Ramos (cell line): ENCODE measurements at regions not wholly inside any gene's neighbourhood (a gene's known extent, or its start where the extent isn't known, plus 50 kb on each side); places are given as distances from the start of the nearest gene placed in this dataset.

ENCODE experiments used
- in situ Hi-C: fragments of 300-500 bp; cut with MboI; formaldehyde crosslinking; loops from one replicate; pipeline ENCODE4 v1.14.3; 2022; ENCODE audit warnings: low sequenced_read_pairs; ENCODE audit not compliant: unreplicated experiment

DNA sequence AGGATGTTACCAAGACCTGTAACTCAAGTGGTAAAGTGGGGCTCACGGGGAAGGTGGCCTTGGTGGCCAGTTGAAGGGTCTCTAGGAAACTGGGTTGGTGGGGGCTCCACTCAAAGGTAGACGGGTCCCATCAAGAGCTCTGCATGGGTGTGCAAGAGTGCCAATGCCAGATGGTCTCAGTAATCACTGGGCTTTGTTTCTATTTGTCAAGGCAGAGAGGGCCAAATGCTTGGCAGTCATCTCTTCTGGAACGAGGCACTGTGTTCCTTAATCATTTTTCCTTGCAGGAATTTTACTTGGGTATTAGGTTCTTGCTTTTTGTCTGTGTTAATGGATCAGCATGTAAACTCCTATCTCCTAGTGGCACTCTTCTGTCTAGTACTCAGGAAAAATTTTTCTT, 220.8 kb downstream of the DIRAS2 start:
- in situ Hi-C loops = no loop called here

DNA sequence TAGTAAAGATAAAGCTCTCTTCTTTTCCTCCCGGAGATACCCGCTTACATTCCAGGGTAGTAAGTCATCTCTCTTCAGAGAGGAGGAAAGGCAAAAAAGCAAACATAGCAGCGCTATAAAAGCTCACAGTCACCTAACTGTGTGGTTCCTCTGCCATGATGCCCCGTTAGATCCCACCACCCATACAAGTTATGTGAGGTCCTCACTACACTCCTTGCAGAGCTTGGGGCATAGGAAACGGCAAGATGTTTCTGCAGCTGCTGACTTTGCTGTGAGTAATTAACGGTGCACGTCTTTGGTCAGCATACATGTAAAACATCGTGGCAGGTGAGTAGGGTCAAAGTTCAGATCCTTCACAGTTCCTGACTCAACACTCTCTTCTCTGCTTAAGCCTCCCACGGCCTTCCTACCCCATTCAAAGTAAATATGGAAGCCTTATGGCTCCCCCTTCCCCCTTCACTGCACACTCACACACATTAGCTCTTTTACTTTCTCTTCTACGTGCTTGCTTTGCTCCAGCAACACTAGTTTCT, 218.9 kb downstream of the DIRAS2 start:
- in situ Hi-C loops = no loop called here

DNA sequence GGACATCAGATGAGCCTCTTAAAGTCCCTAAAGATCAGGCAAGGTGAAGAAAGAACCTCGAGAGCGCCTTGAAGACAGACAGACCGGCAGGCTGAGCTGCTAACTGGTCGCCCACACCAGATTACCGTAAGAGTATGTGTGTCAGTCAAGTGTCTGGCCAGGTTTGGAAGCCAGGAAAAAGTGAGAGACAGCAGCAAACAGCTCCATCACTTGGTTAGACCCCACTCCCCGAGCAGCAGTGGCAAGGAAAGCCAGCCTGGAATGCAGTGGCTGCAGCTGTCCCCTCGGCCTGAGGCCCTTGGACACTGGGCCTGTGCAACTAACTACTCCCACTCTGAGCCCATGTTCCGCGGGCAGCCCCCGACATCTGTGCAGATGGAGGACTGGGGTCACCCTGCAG, 214.1 kb downstream of the DIRAS2 start:
- in situ Hi-C loops = no loop called here

DNA sequence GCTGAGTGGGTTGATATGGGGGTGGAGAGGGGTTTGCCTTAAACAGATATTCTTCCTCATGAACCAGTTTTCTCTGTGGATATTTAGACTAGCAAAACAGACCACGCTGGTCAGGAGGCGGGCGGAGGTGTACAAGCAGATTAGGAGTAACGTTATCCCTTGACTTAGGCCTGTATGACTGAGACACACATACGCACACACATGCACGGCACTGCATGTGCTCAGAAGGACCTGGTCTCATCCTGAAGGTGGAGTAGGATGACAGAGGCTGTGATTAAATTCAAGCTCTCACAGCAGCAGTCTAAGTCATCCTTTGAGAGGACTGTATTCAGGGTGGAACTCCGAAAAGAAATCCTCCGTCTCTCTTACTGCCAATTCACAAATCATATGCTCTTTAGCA, 209.7 kb downstream of the DIRAS2 start:
- in situ Hi-C loops = no loop called here

DNA sequence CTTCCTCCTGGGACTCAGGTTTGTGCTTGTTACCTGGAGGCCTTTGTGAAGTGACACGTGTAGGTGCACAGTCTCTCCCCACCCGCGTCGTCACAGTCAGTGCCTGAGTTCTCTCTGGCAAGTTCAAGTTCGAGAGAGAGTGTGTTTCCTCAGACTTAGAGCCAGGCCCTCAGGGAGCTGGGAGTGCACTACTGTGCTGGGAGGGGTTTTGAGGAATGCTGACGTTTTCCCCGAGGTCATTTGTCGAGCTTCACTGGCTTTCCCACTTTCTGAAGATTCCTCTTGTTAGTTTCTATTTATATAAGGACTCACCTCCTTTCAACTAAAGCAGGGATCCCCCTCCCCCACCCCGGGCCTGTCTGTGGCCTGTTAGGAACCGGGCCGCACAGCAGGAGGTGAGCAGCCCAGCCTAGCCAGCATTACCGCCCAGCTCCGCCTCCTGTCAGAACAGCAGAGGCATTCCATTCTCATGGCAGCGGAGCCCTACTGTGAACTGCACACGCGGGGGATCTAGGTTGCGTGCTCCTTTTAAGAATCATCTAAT, 209.2 kb downstream of the DIRAS2 start:
- in situ Hi-C loops = no loop called here

DNA sequence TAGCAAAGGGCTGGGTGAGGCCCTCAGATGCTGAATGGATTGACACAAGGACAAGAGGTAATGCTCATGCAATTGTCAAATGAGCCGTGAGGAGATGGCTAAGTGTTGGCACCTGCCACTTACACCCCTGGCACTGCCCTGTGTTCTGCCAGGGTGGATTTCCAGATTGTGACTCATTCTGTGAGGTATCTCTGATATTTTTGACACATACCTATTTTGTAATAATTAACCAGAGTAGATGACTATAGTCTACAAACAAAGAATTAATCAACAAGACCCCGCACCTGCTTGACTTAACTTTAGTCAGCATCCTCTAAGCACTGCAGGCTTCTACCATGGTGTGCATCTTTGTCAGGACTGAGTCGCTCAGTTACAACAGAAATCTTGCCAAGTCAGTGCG, 200.8 kb downstream of the DIRAS2 start:
- in situ Hi-C loops = no loop called here

DNA sequence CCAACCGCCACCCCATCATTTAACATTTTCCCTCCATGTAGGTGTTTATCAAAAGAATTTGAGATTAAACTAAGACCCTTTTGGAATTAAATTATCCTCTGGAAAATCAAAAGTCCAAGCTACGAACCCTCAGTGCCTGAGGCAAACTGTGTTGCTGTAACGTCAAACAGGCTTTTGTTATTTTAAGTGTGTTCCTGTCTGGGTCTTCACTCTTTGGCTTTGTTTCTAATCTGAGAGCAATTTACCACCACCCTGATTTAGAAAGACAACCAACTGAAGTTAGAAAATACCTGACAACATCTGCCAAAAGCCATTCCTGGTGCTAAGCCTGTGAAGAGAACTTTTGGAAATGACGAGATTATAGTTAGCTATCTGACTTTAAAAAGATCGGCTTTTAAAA, 199.9 kb downstream of the DIRAS2 start:
- in situ Hi-C loops = no loop called here

DNA sequence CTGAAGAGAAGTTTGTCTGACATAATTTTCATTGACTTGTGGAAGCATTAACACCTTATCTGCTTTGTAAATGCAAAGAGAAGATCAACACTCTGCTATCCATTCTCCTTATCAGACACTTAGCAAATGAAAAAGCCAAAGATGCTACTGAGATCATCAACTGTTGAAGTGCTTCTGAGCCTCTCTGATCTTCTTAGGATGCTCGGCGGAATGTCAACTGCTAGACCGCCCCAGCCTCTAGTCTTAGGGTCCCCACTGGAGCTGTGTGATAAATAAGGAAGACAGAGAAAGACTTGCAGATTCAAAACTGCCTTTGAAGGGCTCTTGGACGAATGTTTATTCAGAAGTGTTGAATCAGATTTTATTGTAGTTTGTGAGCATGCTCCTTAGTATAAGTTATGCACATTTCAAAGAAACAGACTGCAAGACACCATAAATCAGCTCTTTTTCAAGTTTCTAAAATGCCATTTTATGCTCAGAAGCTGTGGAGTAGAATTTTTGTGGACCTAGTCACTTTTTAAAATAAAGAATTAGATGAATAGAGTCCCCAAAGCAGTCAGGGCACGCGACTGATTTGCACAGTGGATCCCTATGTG, 197.9 kb downstream of the DIRAS2 start:
- in situ Hi-C loops = no loop called here

DNA sequence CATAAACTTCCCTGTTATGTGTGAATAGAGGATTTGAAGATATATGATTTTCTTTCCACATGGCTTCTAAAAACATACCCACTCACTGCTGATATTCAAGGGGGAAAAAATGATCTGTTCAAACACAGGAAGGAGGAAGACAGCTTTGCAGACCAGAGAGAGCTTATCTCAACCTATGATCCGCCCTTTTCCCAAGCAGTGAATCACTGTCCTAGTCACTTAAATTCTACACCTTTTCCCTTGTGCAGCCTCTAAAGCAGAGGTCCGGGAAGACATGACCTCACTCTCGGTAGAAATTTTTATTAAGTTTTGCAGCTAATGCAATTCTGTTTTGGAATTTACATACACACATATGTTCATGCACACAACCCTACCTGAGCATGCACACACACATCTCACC, 197.2 kb downstream of the DIRAS2 start:
- in situ Hi-C loops = no loop called here

DNA sequence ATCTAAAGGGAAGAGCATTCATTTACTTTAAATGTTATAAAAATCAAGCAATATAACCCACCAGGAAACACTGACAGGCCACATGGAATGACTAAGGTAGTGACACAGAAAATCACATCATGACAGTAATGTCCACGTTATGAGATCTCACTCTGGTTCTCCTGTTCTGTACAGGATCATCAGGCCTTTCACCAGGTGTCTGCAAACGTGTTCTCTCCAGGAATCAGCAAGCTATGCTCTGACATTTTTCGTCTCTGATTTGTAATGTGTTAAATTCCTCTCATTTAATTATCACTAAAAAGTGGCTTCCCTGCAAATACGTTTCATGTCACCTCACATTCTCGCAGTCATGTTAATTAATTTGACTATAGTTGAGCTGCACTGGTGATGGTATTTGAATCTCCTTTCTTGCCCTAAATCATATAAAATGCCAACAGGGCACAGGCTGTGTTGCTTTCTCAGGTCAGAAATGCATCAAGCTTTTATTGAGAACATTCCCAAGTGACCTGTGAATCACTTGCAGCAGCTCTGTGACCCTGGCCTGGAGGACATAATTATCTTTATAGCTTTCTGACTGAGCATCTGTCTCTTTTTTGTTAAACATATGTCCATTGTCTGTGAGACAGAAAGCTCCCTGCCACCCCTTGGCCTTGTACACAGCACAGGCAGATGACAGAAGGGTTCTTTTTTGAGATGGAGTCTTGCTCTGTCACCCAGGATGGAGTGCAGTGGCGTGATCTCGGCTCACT, 196.2 kb downstream of the DIRAS2 start:
- in situ Hi-C loops = no loop called here

DNA sequence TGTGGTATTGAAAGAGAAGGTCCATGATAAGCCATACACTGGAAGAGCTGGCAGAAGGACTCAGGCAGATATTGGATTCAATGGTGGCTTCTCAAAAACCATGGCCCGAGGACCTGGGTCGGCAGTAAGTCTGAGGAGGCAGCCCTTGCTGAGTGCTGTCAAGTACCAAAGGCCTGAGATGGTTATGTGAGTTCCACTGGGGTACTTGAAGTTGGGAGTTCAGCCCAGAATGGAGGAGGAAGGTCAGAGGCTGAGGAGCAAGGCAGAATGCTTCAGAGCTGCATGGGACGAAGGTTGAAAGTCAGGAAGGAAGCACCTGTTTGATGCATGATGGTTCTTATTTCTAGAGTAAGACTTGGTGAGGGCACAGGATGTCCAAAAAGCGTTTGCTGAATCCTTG, 194.9 kb downstream of the DIRAS2 start:
- in situ Hi-C loops = no loop called here

DNA sequence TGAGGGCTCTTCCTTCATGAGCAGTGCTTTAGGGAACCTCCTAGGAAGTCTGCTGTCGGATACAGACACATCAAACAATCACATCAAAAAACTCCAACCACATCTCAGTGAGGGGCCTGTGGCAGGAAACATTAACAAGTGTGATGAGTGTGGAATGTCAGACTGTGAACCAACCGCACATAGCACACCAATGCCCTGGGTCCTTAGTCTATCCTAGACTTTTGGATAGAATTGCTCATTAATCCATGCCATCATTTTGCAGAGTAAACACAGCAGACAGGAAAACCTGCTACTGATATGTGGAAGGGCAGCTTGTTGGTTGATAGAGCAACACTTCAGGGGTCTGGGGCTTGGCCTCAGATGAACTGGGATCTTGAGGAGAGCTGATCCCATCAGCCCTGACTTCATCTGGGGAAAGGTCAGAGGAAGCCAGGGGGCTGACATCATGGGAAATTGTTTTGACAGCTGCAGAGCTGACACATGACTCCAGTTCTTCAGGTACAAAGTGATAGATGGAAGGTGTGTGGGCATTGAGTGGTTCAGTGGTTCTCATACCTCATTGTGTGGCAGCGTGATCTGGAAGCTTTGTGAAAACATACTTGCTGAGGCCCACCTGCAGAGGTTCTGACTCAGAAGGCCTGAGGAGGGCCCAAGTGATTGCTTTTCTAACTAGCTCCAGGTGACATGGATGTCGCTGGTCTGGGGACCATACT, 193.3 kb downstream of the DIRAS2 start:
- in situ Hi-C loops = no loop called here

DNA sequence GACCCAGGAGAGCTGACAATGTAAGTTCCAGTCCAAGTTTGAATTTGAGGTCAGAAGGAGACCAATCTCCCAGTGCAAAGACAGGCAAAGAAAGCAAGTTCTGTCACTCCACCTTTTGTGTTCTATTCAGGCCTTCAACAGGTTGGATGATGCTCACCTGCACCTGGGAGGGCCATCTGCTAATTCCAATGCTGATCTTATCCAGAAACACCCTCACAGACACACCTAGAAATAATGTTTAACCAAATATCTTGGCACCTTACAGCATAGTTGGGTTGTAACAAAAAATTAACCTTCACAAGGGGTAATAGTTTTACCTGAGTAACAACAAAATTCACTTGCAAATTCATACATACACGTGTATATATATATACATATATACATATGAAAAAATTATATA, 190.8 kb downstream of the DIRAS2 start:
- in situ Hi-C loops = no loop called here

DNA sequence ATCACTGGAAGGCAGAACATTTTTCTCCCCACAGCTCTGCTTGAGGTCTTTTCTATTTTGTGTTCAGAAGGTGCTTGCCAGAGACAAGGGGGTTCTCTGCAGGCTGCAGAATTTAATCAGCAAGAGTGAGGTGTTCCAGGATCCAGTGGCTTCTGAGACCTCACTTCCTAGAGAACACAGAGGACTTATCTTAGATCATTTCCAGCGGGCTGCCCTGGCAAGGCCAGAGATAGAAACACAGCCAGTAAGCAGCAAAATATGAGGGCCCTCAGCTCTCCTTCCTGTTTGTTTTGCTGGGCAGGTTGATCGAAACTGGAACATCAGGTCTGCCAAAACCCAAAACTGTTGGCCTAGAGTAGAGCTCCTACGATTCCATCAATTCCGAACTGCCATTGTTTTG, 187.3 kb downstream of the DIRAS2 start:
- in situ Hi-C loops = no loop called here

DNA sequence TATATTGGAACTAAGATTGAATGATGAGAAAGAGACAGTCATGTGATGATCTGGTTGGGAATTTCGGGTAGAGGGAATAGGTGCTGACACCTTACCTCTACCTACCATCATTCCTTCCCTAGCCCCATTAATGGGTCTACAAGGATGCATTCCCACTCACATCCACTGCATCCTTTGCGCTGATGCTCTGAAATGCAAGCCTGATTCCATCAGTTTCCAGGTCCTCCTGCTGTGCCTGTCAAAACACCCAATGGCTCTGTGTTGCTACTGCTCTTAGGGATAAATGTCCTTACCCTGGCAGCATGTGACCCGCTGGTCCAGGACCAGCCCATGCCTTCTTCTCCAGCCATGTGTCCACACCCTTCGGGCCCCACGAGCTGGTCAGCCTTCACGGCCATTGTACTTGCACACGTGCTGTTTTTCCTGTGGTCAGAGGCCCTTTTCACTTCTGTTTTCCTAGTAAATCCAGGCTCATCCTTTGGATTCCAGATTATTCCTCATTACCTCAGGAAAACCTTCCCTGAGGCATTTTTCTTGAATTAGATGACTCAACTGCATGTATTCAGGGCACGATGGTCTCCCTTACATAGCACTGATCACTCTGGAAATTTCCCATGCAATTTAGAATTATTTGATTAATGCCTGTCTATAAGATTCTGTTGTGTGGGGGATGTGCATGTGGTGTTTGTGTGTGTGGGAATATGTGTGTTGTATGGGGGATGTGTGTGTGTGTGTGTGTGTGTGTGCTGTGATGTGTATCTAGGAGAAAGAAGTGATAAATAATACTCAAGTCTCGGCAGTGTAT, 185.0 kb downstream of the DIRAS2 start:
- in situ Hi-C loops = no loop called here

DNA sequence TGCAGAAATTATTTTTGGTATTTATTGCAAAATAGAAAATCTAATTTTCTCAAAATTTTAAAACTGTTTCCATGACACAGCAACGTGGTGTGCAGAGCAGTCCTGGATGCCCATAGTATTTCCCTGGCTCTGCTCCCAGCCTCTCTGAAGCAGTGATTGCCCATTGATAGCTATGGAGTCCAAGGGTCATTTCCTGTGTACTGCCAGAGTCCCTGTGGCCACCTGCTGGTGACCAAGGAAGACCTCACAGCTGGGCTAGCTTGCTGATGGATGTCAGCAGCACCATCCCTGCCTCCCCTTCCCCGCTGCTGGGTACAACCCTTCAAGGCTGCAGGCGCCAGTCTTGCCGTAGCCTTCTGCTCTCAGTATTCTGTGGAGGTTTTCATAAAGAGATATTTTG, 184.1 kb downstream of the DIRAS2 start:
- in situ Hi-C loops = no loop called here

DNA sequence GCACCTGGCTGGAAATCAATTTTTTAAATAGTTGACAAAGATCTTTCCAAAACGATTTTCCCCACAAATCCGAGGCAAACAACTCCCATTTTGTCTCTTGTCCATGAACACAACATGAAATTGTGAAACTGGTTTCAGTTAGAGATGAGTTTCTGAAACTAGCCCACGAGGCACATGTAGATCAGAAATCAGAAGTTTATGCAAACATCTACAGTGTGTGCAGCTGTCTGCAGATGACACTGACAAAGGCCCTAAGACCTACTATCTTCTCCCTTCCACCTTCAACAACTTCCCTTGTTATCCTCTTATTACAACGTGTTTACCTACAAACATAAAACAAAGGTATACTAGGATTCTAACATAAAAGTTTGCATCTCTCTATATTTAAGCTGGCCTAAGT, 183.3 kb downstream of the DIRAS2 start:
- in situ Hi-C loops = no loop called here

DNA sequence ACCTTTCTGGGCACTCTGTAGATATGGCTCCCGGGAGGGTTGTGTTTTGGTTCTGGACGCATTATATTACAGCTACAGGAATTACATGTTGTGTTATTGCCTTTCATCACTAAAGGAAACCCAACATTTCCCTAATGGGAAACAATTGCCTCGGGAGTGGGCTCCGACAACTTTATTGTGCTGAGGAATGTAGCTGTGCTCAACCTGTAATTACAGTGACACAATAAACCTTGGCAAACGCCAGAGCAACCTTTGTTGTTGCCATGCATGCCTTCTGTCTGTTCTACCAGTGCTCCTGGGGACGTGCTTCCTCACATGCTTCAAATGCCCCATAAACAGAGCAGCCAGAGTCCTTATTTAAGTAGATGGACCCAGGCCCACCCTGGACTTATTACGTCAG, 182.4 kb downstream of the DIRAS2 start:
- in situ Hi-C loops = no loop called here

DNA sequence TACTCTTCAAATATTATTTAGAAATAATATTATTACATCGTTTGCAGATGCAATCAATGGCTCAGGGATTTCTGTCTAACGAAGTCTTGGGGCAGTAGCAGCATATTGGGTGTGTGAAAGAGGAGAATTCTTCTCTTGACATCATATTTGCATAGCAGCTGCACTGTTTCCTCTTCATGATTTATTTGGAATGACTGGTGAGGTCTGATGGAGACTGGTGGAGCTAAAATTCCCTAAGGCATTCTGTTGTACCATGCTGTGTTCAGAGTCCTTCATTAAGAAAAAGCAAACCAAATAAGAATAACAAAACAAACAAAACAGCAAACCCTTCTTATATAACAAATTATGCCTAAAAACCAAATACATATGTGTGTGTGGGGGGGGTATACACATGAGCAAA, 177.6 kb downstream of the DIRAS2 start:
- in situ Hi-C loops = no loop called here

DNA sequence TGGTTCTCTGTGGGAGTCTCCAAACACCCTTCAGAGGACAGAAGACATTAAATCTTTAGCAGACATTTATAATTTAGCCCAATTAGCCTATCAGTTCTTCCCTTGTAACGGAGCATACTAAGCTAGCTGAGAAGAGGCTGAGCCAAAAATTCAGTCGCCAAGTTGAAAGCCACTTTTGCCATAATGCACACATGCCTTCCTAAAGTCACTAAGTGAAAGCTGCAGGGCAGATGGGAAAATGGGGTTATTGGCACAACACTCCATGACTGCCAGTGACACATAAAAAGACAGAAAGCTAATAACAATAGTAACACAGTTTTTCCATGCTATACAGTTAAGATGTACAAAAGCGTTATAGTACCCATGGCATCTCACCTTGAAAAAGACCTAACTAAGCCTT, 176.2 kb downstream of the DIRAS2 start:
- in situ Hi-C loops = no loop called here
